H1 (cell line): ENCODE measurements at regions not wholly inside any gene's neighbourhood (a gene's known extent, or its start where the extent isn't known, plus 50 kb on each side); places are given as distances from the start of the nearest gene placed in this dataset.
A peak's percentile ranks its signal among the peaks of the same experiment; 100 is the strongest.

Source experiments
- CTCF ChIA-PET: fragments of 300-600 bp; sonication (Branson Sonifier 250); formaldehyde crosslinking; loops from one replicate; lab custom pipeline; 2021; ENCODE audit not compliant: partially characterized antibody; lab: Charles Lee
- POLR2A ChIA-PET: fragments of 300-600 bp; sonication (Branson Sonifier 250); formaldehyde crosslinking; loops from one replicate; lab custom pipeline; 2021; ENCODE audit warnings: inconsistent platforms; ENCODE audit not compliant: partially characterized antibody; lab: Charles Lee
- DNase-seq, 2 experiments: peaks; one replicate each; pipeline versions ENCODE4 v3.0.0 to v3.0.0-alpha.2; 2010 to 2022; ENCODE audit warnings: low spot score in 2 of 2, low read depth in 1 of 2, mixed read lengths in 1 of 2
- FAIRE-seq: peaks from 2 replicates; lab custom pipeline; 2011; peaks lifted over from hg19 to GRCh38; lab: Jason Lieb, UNC
- H2AFZ ChIP-seq: 2 replicates; pipeline ENCODE4 v1.8.1; 2012; ENCODE audit warnings: low read length, inconsistent platforms
- H2AK5ac ChIP-seq: 2 replicates; pipeline ENCODE4 v1.6.1; 2013; ENCODE audit warnings: low read depth, low read length
- H2BK120ac ChIP-seq: replicated peaks from 2 replicates; pipeline ENCODE3; 2013; ENCODE audit warnings: low read depth, low read length, inconsistent platforms
- H2BK12ac ChIP-seq: 2 replicates; pipeline ENCODE4 v1.6.1; 2013; ENCODE audit warnings: low read depth, low read length
- H2BK15ac ChIP-seq: 2 replicates; pipeline ENCODE4 v1.6.1; 2013; ENCODE audit warnings: low read length
- H2BK20ac ChIP-seq: 2 replicates; pipeline ENCODE4 v1.6.1; 2013; ENCODE audit warnings: low read length
- H2BK5ac ChIP-seq: 2 replicates; pipeline ENCODE4 v1.6.1; 2013; ENCODE audit warnings: low read depth, low read length
- H3K14ac ChIP-seq: 2 replicates; pipeline ENCODE4 v1.6.1; 2013; ENCODE audit warnings: inconsistent platforms; ENCODE audit not compliant: insufficient read length
- H3K18ac ChIP-seq: 2 replicates; pipeline ENCODE4 v1.6.1; 2013; ENCODE audit warnings: low read length; ENCODE audit errors: extremely low read depth
- H3K23ac ChIP-seq: 2 replicates; pipeline ENCODE4 v1.6.1; 2013; ENCODE audit warnings: inconsistent platforms; ENCODE audit not compliant: insufficient read length
- H3K23me2 ChIP-seq: 2 replicates; pipeline ENCODE4 v1.6.1; 2013; ENCODE audit warnings: low read depth, low read length
- H3K27ac ChIP-seq: 2 replicates; pipeline ENCODE4 v1.6.1; 2011; ENCODE audit warnings: low read depth, low read length, inconsistent platforms
- H3K27me3 ChIP-seq, 4 experiments: replicated peaks in 1 of 4; 1 replicate in 1 of 4; 2 replicates in 3 of 4; pipeline versions ENCODE4 v1.6.1 to v1.8.1; 2011 to 2013; ENCODE audit warnings: low read length in 3 of 4, mild to moderate bottlenecking in 3 of 4, inconsistent platforms in 2 of 4, mixed read lengths in 2 of 4, moderate library complexity in 1 of 4; ENCODE audit not compliant: control insufficient read depth in 3 of 4, insufficient read depth in 3 of 4; ENCODE audit errors: extremely low read depth in 1 of 4
- H3K36me3 ChIP-seq, 4 experiments: 2 replicates each; pipeline versions ENCODE4 v1.6.1 to v1.8.1; 2011 to 2013; ENCODE audit warnings: mild to moderate bottlenecking in 4 of 4, low read length in 3 of 4, moderate library complexity in 2 of 4, control low read depth in 1 of 4, inconsistent platforms in 1 of 4; ENCODE audit not compliant: insufficient read depth in 4 of 4, control insufficient read depth in 2 of 4
- H3K4ac ChIP-seq: replicated peaks from 2 replicates; pipeline ENCODE3; 2013; ENCODE audit warnings: low read length, low read depth, mixed read lengths, inconsistent platforms; ENCODE audit not compliant: insufficient read length
- H3K4me1 ChIP-seq, 4 experiments: replicated peaks in 1 of 4; 1 replicate in 1 of 4; 2 replicates in 3 of 4; pipeline versions ENCODE4 v1.6.1 to v1.8.1; 2011 to 2013; ENCODE audit warnings: low read length in 3 of 4, inconsistent platforms in 2 of 4, mixed read lengths in 1 of 4; ENCODE audit not compliant: insufficient read depth in 4 of 4, control insufficient read depth in 3 of 4
- H3K4me2 ChIP-seq, 2 experiments: 2 replicates each; pipeline versions ENCODE4 v1.6.1 to v1.8.1; 2011 to 2013; ENCODE audit warnings: low read depth in 2 of 2, low read length in 2 of 2, control low read depth in 1 of 2, inconsistent platforms in 1 of 2, mild to moderate bottlenecking in 1 of 2; ENCODE audit not compliant: insufficient read depth in 1 of 2
- H3K4me3 ChIP-seq, 4 experiments: fragments of 200-600, 300-600 bp in 1 of 4; sonication (generic), shearing (Covaris generic), sonication (Bioruptor Twin) in 1 of 4; 2 replicates each; pipeline versions ENCODE4 v1.5.1 to v1.8.1; 2011 to 2016; ENCODE audit warnings: low read length in 4 of 4, low read depth in 3 of 4, control low read depth in 2 of 4, inconsistent platforms in 2 of 4, mild to moderate bottlenecking in 2 of 4, mixed read lengths in 1 of 4, moderate library complexity in 1 of 4; ENCODE audit not compliant: insufficient read depth in 2 of 4; ENCODE audit errors: extremely low read depth in 1 of 4
- H3K56ac ChIP-seq: replicated peaks from 2 replicates; pipeline ENCODE3; 2013; ENCODE audit warnings: low read depth, mild to moderate bottlenecking, mixed read lengths, low read length, inconsistent platforms; ENCODE audit not compliant: insufficient read length
- H3K79me1 ChIP-seq: 2 replicates; pipeline ENCODE4 v1.6.1; 2013; ENCODE audit warnings: low read depth, low read length, control low read depth
- H3K79me2 ChIP-seq, 2 experiments: 2 replicates each; pipeline versions ENCODE4 v1.6.1 to v1.8.1; 2012 to 2013; ENCODE audit warnings: low read length in 2 of 2, mild to moderate bottlenecking in 2 of 2, inconsistent platforms in 1 of 2; ENCODE audit not compliant: insufficient read depth in 2 of 2, control insufficient read depth in 1 of 2
- H3K9ac ChIP-seq, 4 experiments: replicated peaks in 1 of 4; 1 replicate in 1 of 4; 2 replicates in 3 of 4; pipeline versions ENCODE4 v1.6.1 to v1.8.1; 2011 to 2013; ENCODE audit warnings: low read depth in 3 of 4, low read length in 3 of 4, control low read depth in 2 of 4, mild to moderate bottlenecking in 2 of 4, moderate library complexity in 2 of 4, inconsistent platforms in 1 of 4; ENCODE audit errors: extremely low read depth in 1 of 4
- H3K9me3 ChIP-seq, 2 experiments: 2 replicates each; pipeline versions ENCODE4 v1.6.1 to v1.8.1; 2012 to 2013; ENCODE audit warnings: mild to moderate bottlenecking in 2 of 2, moderate library complexity in 2 of 2, control low read depth in 1 of 2, inconsistent platforms in 1 of 2, low read depth in 1 of 2, low read length in 1 of 2, mixed read lengths in 1 of 2; ENCODE audit not compliant: insufficient read depth in 2 of 2
- H4K20me1 ChIP-seq, 2 experiments: replicated peaks in 1 of 2; 2 replicates each; pipeline versions ENCODE3 to v1.8.1; 2011 to 2013; ENCODE audit warnings: inconsistent platforms in 2 of 2, low read length in 2 of 2, mild to moderate bottlenecking in 1 of 2; ENCODE audit not compliant: insufficient read depth in 2 of 2, control insufficient read depth in 1 of 2
- H4K5ac ChIP-seq: 2 replicates; pipeline ENCODE4 v1.6.1; 2013; ENCODE audit warnings: low read length, low read depth, mixed read lengths, inconsistent platforms; ENCODE audit not compliant: insufficient read length
- H4K8ac ChIP-seq: 2 replicates; pipeline ENCODE4 v1.8.0; 2013; ENCODE audit warnings: mild to moderate bottlenecking, moderate library complexity, low read length, inconsistent platforms; ENCODE audit not compliant: insufficient read depth; ENCODE audit errors: extremely low read depth
- H4K91ac ChIP-seq: replicated peaks from 2 replicates; pipeline ENCODE3; 2013; ENCODE audit warnings: low read length, mixed read lengths, inconsistent platforms; ENCODE audit not compliant: insufficient read length
- HDAC2 ChIP-seq, 2 experiments: fragments of 300-600 bp in 1 of 2; sonication (generic) in 1 of 2; IDR thresholded peaks; 2 replicates each; pipeline ENCODE4 v1.6.1; 2011 to 2012; ENCODE audit warnings: low read depth in 2 of 2, low read length in 2 of 2, mild to moderate bottlenecking in 2 of 2, moderate library complexity in 2 of 2, borderline replicate concordance in 1 of 2, inconsistent platforms in 1 of 2
- NRF1 ChIP-seq: IDR thresholded peaks from 2 replicates; pipeline ENCODE4 v1.6.1; 2011; ENCODE audit warnings: mild to moderate bottlenecking, low read depth, low read length, improper control_type of control experiment
- TCF12 ChIP-seq: IDR thresholded peaks from 2 replicates; pipeline ENCODE4 v1.6.1; 2011; ENCODE audit warnings: low read depth, mild to moderate bottlenecking, low read length
- WGBS, 2 experiments: shearing (Covaris generic) in 1 of 2; methylation state at CpG; one replicate each; pipeline versions ENCODE4 v1.1.6 to v1.1.7; 2013 to 2015; ENCODE audit warnings: low lambda C conversion rate in 2 of 2, mixed read lengths in 2 of 2, inconsistent platforms in 1 of 2, low coverage in 1 of 2, missing lambda C conversion rate in 1 of 2; ENCODE audit not compliant: insufficient replicate concordance in 2 of 2, insufficient coverage in 1 of 2, insufficient read length in 1 of 2; ENCODE audit errors: extremely low coverage in 1 of 2, missing lambda C conversion rate in 1 of 2; 5-methylcytosine and 5-hydroxymethylcytosine counted together

GRCh38 chr15:35771746-35772442 is 225.9 kb upstream of the DPH6 start:
- H3K4me2 ChIP-seq = no peak overlapping the region
- no peak overlapping the region for H3K9ac ChIP-seq
- no peaks in the 10 kb centered on the region for H3K27me3 ChIP-seq
- no peak overlapping the region for H3K23ac ChIP-seq
- H4K91ac ChIP-seq = no peak overlapping the region
- WGBS, 2 experiments = 75% methylated on average over 5 of the region's 5 CpGs; no CpG with 5 or more reads in 1 of the 2 experiments
- no peaks in the 10 kb centered on the region for H3K36me3 ChIP-seq
- H3K23me2 ChIP-seq = no peaks in the 10 kb centered on the region
- H2BK12ac ChIP-seq = no peak overlapping the region
- TF ChIP-seq NRF1 = no peak
- TF ChIP-seq HDAC2 (IDR thresholded peaks at IDR 0.05; ENCODE audit: borderline replicate concordance in 1 of 2, low read depth in 2 of 2, low read length in 2 of 2) = no peak
- TF ChIP-seq TCF12 = no peak
- peak overlapping the region; percentile 26 for H2AFZ ChIP-seq
- H2BK20ac ChIP-seq = no peak overlapping the region
- H2AK5ac ChIP-seq = no peak overlapping the region
- FAIRE-seq (no peak), DNase-seq (no peak)
- H2BK120ac ChIP-seq = no peak overlapping the region
- H4K20me1 ChIP-seq = no peaks in the 10 kb centered on the region
- H3K9me3 ChIP-seq = no peaks in the 10 kb centered on the region
- no peak overlapping the region for H4K8ac ChIP-seq
- H3K56ac ChIP-seq = no peak overlapping the region
- H3K14ac ChIP-seq = no peak overlapping the region
- H4K5ac ChIP-seq = no peak overlapping the region
- CTCF ChIA-PET = interaction anchor here (1.2 kb wide), 1 partner anchor 21 kb away, joined by 3 read pairs; no protein-coding TSS in a partner anchor
- peak overlapping the region; percentile 5 for H3K4ac ChIP-seq
- no peaks in the 10 kb centered on the region for H3K79me1 ChIP-seq
- H2BK5ac ChIP-seq = no peak overlapping the region
- no peaks in the 10 kb centered on the region for H3K4me1 ChIP-seq
- no peak overlapping the region for H3K27ac ChIP-seq
- POLR2A ChIA-PET = no interaction called here
- no peaks in the 10 kb centered on the region for H3K79me2 ChIP-seq
- H2BK15ac ChIP-seq = no peak overlapping the region
- H3K4me3 ChIP-seq = no peak overlapping the region
- H3K18ac ChIP-seq = no peak overlapping the region
